GM12878 (cell line): ENCODE measurements at regions not wholly inside any gene's neighbourhood (a gene's known extent, or its start where the extent isn't known, plus 50 kb on each side); places are given as distances from the start of the nearest gene placed in this dataset.

Experiments
- ATAC-seq: fragments of 200-7000 bp; cut with Tn5 transposase; 3 replicates; pipeline ENCODE4 v1.9.1; 2020; ENCODE audit warnings: mild to moderate bottlenecking, moderate library complexity
- BruUV-seq: library from RNA; stranded (reverse); fragments of 400-500 nt; replicated peaks from 2 replicates; lab custom pipeline; 2021; lab: Mats Ljungman, UMichigan
- CTCF ChIA-PET: fragments of 300-600 bp; sonication (Branson Sonifier 250); formaldehyde crosslinking; extraction: SDS; loops from one replicate; lab custom pipeline; 2021; ENCODE audit warnings: inconsistent platforms; lab: Yijun Ruan, JAX
- POLR2A ChIA-PET: fragments of 350-600 bp; formaldehyde crosslinking; extraction: SDS; loops from one replicate; lab custom pipeline; 2021; ENCODE audit warnings: inconsistent platforms; lab: Charles Lee
- RAD21 ChIA-PET: fragments of 300-600 bp; sonication (Branson Sonifier 250); formaldehyde crosslinking; loops from one replicate; lab custom pipeline; 2023; ENCODE audit warnings: antibody characterized with exemption; ENCODE audit not compliant: unreplicated experiment; lab: Charles Lee
- SMC1A ChIA-PET: fragments of 300-600 bp; sonication (Branson Sonifier 250); formaldehyde crosslinking; loops from one replicate; lab custom pipeline; 2023; ENCODE audit not compliant: unreplicated experiment, uncharacterized antibody; lab: Charles Lee
- DNase-seq: peaks from one replicate; pipeline ENCODE4 v3.0.0-alpha.2; 2011; ENCODE audit warnings: low read depth, low spot score
- FAIRE-seq: peaks from 3 replicates; lab custom pipeline; 2011; peaks lifted over from hg19 to GRCh38; lab: Jason Lieb, UNC
- H2AFZ ChIP-seq: 2 replicates; pipeline ENCODE4 v1.6.0; 2011; ENCODE audit warnings: low read depth, low read length, control low read depth; ENCODE audit not compliant: control insufficient read depth
- H3K27ac ChIP-seq: 2 replicates; pipeline ENCODE4 v1.5.1; 2011; ENCODE audit warnings: control low read depth; ENCODE audit not compliant: control insufficient read depth, insufficient read depth
- H3K27me3 ChIP-seq, 2 experiments: replicated peaks in 1 of 2; 2 replicates each; pipeline versions ENCODE4 v1.6.0 to v1.6.1; 2011; ENCODE audit warnings: low read length in 1 of 2; ENCODE audit not compliant: control insufficient read depth in 2 of 2, insufficient read depth in 2 of 2
- H3K36me3 ChIP-seq, 2 experiments: 2 replicates each; pipeline ENCODE4 v1.5.1; 2011; ENCODE audit warnings: low read length in 1 of 2; ENCODE audit not compliant: control insufficient read depth in 2 of 2, insufficient read depth in 2 of 2
- H3K4me1 ChIP-seq: 2 replicates; pipeline ENCODE4 v1.6.1; 2011; ENCODE audit warnings: mild to moderate bottlenecking, low read length, moderate library complexity, mixed read lengths; ENCODE audit not compliant: control insufficient read depth, insufficient read depth
- H3K4me2 ChIP-seq: 2 replicates; pipeline ENCODE4 v1.6.0; 2011; ENCODE audit warnings: control low read depth; ENCODE audit not compliant: control insufficient read depth, insufficient read depth
- H3K4me3 ChIP-seq: fragments of 200-600 bp; sonication (generic); 2 replicates; pipeline ENCODE4 v1.5.1; 2016
- H3K79me2 ChIP-seq: 2 replicates; pipeline ENCODE4 v1.6.0; 2011; ENCODE audit warnings: low read length; ENCODE audit not compliant: control insufficient read depth, insufficient read depth
- H3K9ac ChIP-seq: 2 replicates; pipeline ENCODE4 v1.8.0; 2011; ENCODE audit warnings: low read length, control low read depth, mixed read lengths; ENCODE audit not compliant: control insufficient read depth, insufficient read depth
- H3K9me3 ChIP-seq: replicated peaks from 3 replicates; pipeline ENCODE4 v1.5.1; 2011; ENCODE audit warnings: mild to moderate bottlenecking, low read length; ENCODE audit not compliant: control insufficient read depth, insufficient read depth
- H4K20me1 ChIP-seq: 2 replicates; pipeline ENCODE4 v1.6.0; 2011; ENCODE audit not compliant: control insufficient read depth, insufficient read depth
- CHD2 ChIP-seq: IDR thresholded peaks from 2 replicates; pipeline ENCODE4 v1.6.1; 2011; ENCODE audit warnings: low read depth, low read length, improper control_type of control experiment, borderline replicate concordance
- DPF2 ChIP-seq: fragments of 450-650 bp; IDR thresholded peaks from 2 replicates; pipeline ENCODE4 v1.6.1; 2017; ENCODE audit warnings: mild to moderate bottlenecking
- FOXM1 ChIP-seq: IDR thresholded peaks from 2 replicates; pipeline ENCODE4 v1.6.1; 2012; ENCODE audit warnings: low read depth, mild to moderate bottlenecking, inconsistent platforms, low read length, moderate library complexity
- HDGF ChIP-seq: fragments of 450-650 bp; IDR thresholded peaks from 2 replicates; pipeline ENCODE4 v1.6.1; 2016; ENCODE audit warnings: antibody characterized with exemption
- JUNB ChIP-seq: IDR thresholded peaks from 2 replicates; pipeline ENCODE4 v1.6.1; 2016; ENCODE audit warnings: antibody characterized with exemption, mild to moderate bottlenecking
- JUND ChIP-seq: IDR thresholded peaks from 2 replicates; pipeline ENCODE4 v1.6.1; 2012; ENCODE audit warnings: low read depth, mild to moderate bottlenecking, low read length, improper control_type of control experiment, moderate library complexity
- MYB ChIP-seq: fragments of 150-350 bp; IDR thresholded peaks from 2 replicates; pipeline ENCODE4 v1.6.1; 2014; ENCODE audit warnings: mild to moderate bottlenecking, low read depth, low read length, borderline replicate concordance
- POLR2AphosphoS5 ChIP-seq: IDR thresholded peaks from 2 replicates; pipeline ENCODE4 v1.6.1; 2011; ENCODE audit warnings: mild to moderate bottlenecking, low read length, inconsistent platforms
- POU2F2 ChIP-seq: IDR thresholded peaks from 3 replicates; pipeline ENCODE4 v1.6.1; 2011; ENCODE audit warnings: low read depth, mild to moderate bottlenecking, low read length, borderline replicate concordance
- RAD21 ChIP-seq: IDR thresholded peaks from 2 replicates; pipeline ENCODE4 v1.6.1; 2011; ENCODE audit warnings: mild to moderate bottlenecking, low read depth, low read length, moderate library complexity; ENCODE audit not compliant: insufficient read depth
- RBBP5 ChIP-seq: fragments of 200-600 bp; sonication (generic); conservative IDR thresholded peaks from 2 replicates; pipeline ENCODE4 v1.6.1; 2016
- RCOR1 ChIP-seq: conservative IDR thresholded peaks from 2 replicates; pipeline ENCODE4 v1.6.1; 2012; ENCODE audit warnings: low read depth, low read length, improper control_type of control experiment
- SMAD5 ChIP-seq: IDR thresholded peaks from 2 replicates; pipeline ENCODE4 v1.6.1; 2016; ENCODE audit warnings: antibody characterized with exemption, low read depth
- SREBF1 ChIP-seq: IDR thresholded peaks from 2 replicates; pipeline ENCODE4 v1.6.1; 2012; ENCODE audit warnings: mild to moderate bottlenecking, low read length
- SUZ12 ChIP-seq: fragments of 200-600 bp; sonication (generic); IDR thresholded peaks from one replicate; pipeline ENCODE4 v1.6.1; 2018; ENCODE audit warnings: antibody characterized with exemption, mild to moderate bottlenecking; ENCODE audit not compliant: unreplicated experiment
- TCF3 ChIP-seq: IDR thresholded peaks from 2 replicates; pipeline ENCODE4 v1.6.1; 2012; ENCODE audit warnings: low read depth, mild to moderate bottlenecking, low read length, borderline replicate concordance; ENCODE audit not compliant: insufficient read depth
- ZNF207 ChIP-seq: fragments of 450-650 bp; IDR thresholded peaks from 2 replicates; pipeline ENCODE4 v1.6.1; 2014; ENCODE audit warnings: antibody characterized with exemption, mild to moderate bottlenecking, borderline replicate concordance
- ZSCAN29 ChIP-seq: fragments of 450-650 bp; IDR thresholded peaks from 2 replicates; pipeline ENCODE4 v1.6.1; 2017; ENCODE audit warnings: mild to moderate bottlenecking, moderate library complexity
- WGBS: methylation state at CpG from one replicate; pipeline ENCODE4 v1.1.6; 2016; ENCODE audit warnings: low lambda C conversion rate; ENCODE audit not compliant: insufficient replicate concordance, insufficient coverage; ENCODE audit errors: missing lambda C conversion rate; 5-methylcytosine and 5-hydroxymethylcytosine counted together
- in situ Hi-C: fragments of 300-500 bp; cut with MboI; formaldehyde crosslinking; loops from 9 replicates; pipeline ENCODE4 v1.14.3; 2018; ENCODE audit warnings: mixed read lengths
- intact Hi-C: fragments of 100-400 bp; cut with micrococcal nuclease; formaldehyde crosslinking; loops from one replicate; pipeline ENCODE4 v1.14.2; 2022; ENCODE audit not compliant: unreplicated experiment
- TF ChIP-seq, protein P1 (sequence below): fragments of 450-650 bp; IDR thresholded peaks from 2 replicates; pipeline ENCODE4 v1.6.1; 2016; ENCODE audit warnings: mild to moderate bottlenecking, moderate library complexity, borderline replicate concordance
- TF ChIP-seq, protein P2 (sequence below): IDR thresholded peaks from 2 replicates; pipeline ENCODE4 v1.6.1; 2011; ENCODE audit warnings: borderline replicate concordance, low read depth, mild to moderate bottlenecking, moderate library complexity, mixed read lengths, low read length; ENCODE audit not compliant: insufficient read depth; ENCODE audit errors: extremely low read length

DNA sequence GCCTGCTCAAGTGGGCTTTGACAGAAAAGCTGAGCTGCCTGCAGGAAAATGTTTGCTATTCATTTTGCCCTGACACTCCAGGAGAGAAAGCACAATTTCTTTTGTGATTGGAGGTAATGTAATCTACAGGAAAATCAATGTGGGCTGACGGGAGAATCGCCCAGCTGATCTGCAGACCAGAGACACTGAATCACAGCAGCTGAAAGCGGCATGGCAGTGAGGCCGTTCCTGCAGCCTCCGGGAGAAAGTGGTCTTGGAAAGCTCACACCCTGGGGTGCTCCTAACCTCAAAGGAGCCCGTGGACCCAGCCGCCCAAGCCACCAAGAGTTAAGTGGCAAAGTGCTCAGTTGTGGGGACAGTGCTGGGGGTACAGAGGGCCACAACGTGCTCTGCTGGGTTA, 593.6 kb downstream of the BNC2 start:
- Histone ChIP-seq H3K27me3 (no peaks in the 10 kb centered on the region), H3K36me3 (no peaks in the 10 kb centered on the region), H2AFZ (no peak overlapping the region), H3K27ac (no peak overlapping the region)
- ChIA-PET RAD21 (no interaction called here), POLR2A (no interaction called here), SMC1A (no interaction called here)
- no peak for ATAC-seq
- intact Hi-C loops = no loop called here
- TF ChIP-seq DPF2 (no peak), TCF3 (no peak), RBBP5 (no peak), RAD21 (no peak), FOXM1 (no peak), MYB (no peak), CHD2 (no peak), JUNB (no peak), ZSCAN29 (no peak), SREBF1 (no peak), POLR2AphosphoS5 (no peak), SMAD5 (no peak), POU2F2 (no peak), ZNF207 (no peak), SUZ12 (no peak), HDGF (no peak), RCOR1 (no peak), JUND (no peak)
- TF ChIP-seq, protein P1, sequence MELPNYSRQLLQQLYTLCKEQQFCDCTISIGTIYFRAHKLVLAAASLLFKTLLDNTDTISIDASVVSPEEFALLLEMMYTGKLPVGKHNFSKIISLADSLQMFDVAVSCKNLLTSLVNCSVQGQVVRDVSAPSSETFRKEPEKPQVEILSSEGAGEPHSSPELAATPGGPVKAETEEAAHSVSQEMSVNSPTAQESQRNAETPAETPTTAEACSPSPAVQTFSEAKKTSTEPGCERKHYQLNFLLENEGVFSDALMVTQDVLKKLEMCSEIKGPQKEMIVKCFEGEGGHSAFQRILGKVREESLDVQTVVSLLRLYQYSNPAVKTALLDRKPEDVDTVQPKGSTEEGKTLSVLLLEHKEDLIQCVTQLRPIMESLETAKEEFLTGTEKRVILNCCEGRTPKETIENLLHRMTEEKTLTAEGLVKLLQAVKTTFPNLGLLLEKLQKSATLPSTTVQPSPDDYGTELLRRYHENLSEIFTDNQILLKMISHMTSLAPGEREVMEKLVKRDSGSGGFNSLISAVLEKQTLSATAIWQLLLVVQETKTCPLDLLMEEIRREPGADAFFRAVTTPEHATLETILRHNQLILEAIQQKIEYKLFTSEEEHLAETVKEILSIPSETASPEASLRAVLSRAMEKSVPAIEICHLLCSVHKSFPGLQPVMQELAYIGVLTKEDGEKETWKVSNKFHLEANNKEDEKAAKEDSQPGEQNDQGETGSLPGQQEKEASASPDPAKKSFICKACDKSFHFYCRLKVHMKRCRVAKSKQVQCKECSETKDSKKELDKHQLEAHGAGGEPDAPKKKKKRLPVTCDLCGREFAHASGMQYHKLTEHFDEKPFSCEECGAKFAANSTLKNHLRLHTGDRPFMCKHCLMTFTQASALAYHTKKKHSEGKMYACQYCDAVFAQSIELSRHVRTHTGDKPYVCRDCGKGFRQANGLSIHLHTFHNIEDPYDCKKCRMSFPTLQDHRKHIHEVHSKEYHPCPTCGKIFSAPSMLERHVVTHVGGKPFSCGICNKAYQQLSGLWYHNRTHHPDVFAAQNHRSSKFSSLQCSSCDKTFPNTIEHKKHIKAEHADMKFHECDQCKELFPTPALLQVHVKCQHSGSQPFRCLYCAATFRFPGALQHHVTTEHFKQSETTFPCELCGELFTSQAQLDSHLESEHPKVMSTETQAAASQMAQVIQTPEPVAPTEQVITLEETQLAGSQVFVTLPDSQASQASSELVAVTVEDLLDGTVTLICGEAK = no peak
- TF ChIP-seq, protein P2, sequence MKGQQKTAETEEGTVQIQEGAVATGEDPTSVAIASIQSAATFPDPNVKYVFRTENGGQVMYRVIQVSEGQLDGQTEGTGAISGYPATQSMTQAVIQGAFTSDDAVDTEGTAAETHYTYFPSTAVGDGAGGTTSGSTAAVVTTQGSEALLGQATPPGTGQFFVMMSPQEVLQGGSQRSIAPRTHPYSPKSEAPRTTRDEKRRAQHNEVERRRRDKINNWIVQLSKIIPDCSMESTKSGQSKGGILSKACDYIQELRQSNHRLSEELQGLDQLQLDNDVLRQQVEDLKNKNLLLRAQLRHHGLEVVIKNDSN = no peak
- TF ChIP-seq, all 136 proteins: peak for 0
- CTCF ChIA-PET = no interaction called here
- H3K9me3 ChIP-seq = no peaks in the 10 kb centered on the region; the same call in 2 of the 3 replicates
- H4K20me1 ChIP-seq = no peaks in the 10 kb centered on the region
- BruUV-seq = no TSS peak
- FAIRE-seq = no peak
- no peak overlapping the region for H3K9ac ChIP-seq
- no peak overlapping the region for H3K4me2 ChIP-seq
- no peaks in the 10 kb centered on the region for H3K4me1 ChIP-seq
- no peak for DNase-seq
- in situ Hi-C loops = no loop called here
- H3K4me3 ChIP-seq = no peak overlapping the region
- no peaks in the 10 kb centered on the region for H3K79me2 ChIP-seq
- WGBS = 24% methylated on average over 8 of the region's 8 CpGs
